ENCODE measurements at regions not wholly inside any gene's neighbourhood (a gene's known extent, or its start where the extent isn't known, plus 50 kb on each side); places are given as distances from the start of the nearest gene placed in this dataset.

DNA sequence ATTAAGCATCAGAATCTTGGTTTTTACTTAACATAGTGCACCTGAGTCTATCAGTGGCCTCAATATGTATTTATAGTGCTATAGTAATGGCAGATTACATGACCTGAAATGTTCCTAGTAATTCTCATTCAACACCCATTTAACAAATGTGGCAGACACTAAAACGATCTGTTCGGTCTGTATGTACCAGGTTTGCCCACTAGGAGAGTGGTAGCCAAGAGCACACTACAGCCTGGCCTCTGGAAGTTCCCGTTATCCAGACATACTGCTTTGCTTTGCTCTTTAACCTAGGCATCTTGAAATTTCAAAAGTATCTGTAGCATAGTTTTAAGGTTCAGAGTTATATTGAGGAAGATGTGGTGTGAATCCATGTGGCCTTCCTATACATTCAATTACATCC is 395.7 kb upstream of the NRG3 start:
- TF ChIP-seq POLR2AphosphoS5 (IDR thresholded peaks at IDR 0.05; ENCODE audit: low read depth, low read length) (no peak), SIN3A (IDR thresholded peaks at IDR 0.05; ENCODE audit: borderline replicate concordance, insufficient read depth, low read length) (no peak), TAF1 (IDR thresholded peaks at IDR 0.05; ENCODE audit: borderline replicate concordance, insufficient read depth, low read length) (no peak), FOXP2 (optimal IDR thresholded peaks at IDR 0.05; ENCODE audit: borderline replicate concordance, extremely low read depth, extremely low read length, insufficient read depth) (no peak)
- TF ChIP-seq, protein P1, sequence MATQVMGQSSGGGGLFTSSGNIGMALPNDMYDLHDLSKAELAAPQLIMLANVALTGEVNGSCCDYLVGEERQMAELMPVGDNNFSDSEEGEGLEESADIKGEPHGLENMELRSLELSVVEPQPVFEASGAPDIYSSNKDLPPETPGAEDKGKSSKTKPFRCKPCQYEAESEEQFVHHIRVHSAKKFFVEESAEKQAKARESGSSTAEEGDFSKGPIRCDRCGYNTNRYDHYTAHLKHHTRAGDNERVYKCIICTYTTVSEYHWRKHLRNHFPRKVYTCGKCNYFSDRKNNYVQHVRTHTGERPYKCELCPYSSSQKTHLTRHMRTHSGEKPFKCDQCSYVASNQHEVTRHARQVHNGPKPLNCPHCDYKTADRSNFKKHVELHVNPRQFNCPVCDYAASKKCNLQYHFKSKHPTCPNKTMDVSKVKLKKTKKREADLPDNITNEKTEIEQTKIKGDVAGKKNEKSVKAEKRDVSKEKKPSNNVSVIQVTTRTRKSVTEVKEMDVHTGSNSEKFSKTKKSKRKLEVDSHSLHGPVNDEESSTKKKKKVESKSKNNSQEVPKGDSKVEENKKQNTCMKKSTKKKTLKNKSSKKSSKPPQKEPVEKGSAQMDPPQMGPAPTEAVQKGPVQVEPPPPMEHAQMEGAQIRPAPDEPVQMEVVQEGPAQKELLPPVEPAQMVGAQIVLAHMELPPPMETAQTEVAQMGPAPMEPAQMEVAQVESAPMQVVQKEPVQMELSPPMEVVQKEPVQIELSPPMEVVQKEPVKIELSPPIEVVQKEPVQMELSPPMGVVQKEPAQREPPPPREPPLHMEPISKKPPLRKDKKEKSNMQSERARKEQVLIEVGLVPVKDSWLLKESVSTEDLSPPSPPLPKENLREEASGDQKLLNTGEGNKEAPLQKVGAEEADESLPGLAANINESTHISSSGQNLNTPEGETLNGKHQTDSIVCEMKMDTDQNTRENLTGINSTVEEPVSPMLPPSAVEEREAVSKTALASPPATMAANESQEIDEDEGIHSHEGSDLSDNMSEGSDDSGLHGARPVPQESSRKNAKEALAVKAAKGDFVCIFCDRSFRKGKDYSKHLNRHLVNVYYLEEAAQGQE (IDR thresholded peaks at IDR 0.05; ENCODE audit: insufficient read depth in 1 of 2, low read depth in 2 of 2, low read length in 2 of 2), result no peak

All from PFSK-1 (cell line).